H1 (cell line): ENCODE measurements at regions not wholly inside any gene's neighbourhood (a gene's known extent, or its start where the extent isn't known, plus 50 kb on each side); places are given as distances from the start of the nearest gene placed in this dataset.
A peak's percentile ranks its signal among the peaks of the same experiment; 100 is the strongest.
"Not testable (repeated sequence)": the region's sequence is repeated elsewhere in the genome, so short reads cannot be mapped to it uniquely, and the experiment has no call there.

ENCODE experiments used
- CTCF ChIA-PET: fragments of 300-600 bp; sonication (Branson Sonifier 250); formaldehyde crosslinking; loops from one replicate; lab custom pipeline; 2021; ENCODE audit not compliant: partially characterized antibody; lab: Charles Lee
- POLR2A ChIA-PET: fragments of 300-600 bp; sonication (Branson Sonifier 250); formaldehyde crosslinking; loops from one replicate; lab custom pipeline; 2021; ENCODE audit warnings: inconsistent platforms; ENCODE audit not compliant: partially characterized antibody; lab: Charles Lee
- DNase-seq, 2 experiments: peaks; one replicate each; pipeline versions ENCODE4 v3.0.0 to v3.0.0-alpha.2; 2010 to 2022; ENCODE audit warnings: low spot score in 2 of 2, low read depth in 1 of 2, mixed read lengths in 1 of 2
- FAIRE-seq: peaks from 2 replicates; lab custom pipeline; 2011; peaks lifted over from hg19 to GRCh38; lab: Jason Lieb, UNC
- H2AFZ ChIP-seq: 2 replicates; pipeline ENCODE4 v1.8.1; 2012; ENCODE audit warnings: low read length, inconsistent platforms
- H2AK5ac ChIP-seq: 2 replicates; pipeline ENCODE4 v1.6.1; 2013; ENCODE audit warnings: low read depth, low read length
- H2BK120ac ChIP-seq: replicated peaks from 2 replicates; pipeline ENCODE3; 2013; ENCODE audit warnings: low read depth, low read length, inconsistent platforms
- H2BK12ac ChIP-seq: 2 replicates; pipeline ENCODE4 v1.6.1; 2013; ENCODE audit warnings: low read depth, low read length
- H2BK15ac ChIP-seq: 2 replicates; pipeline ENCODE4 v1.6.1; 2013; ENCODE audit warnings: low read length
- H2BK20ac ChIP-seq: 2 replicates; pipeline ENCODE4 v1.6.1; 2013; ENCODE audit warnings: low read length
- H2BK5ac ChIP-seq: 2 replicates; pipeline ENCODE4 v1.6.1; 2013; ENCODE audit warnings: low read depth, low read length
- H3K14ac ChIP-seq: 2 replicates; pipeline ENCODE4 v1.6.1; 2013; ENCODE audit warnings: inconsistent platforms; ENCODE audit not compliant: insufficient read length
- H3K18ac ChIP-seq: 2 replicates; pipeline ENCODE4 v1.6.1; 2013; ENCODE audit warnings: low read length; ENCODE audit errors: extremely low read depth
- H3K23ac ChIP-seq: 2 replicates; pipeline ENCODE4 v1.6.1; 2013; ENCODE audit warnings: inconsistent platforms; ENCODE audit not compliant: insufficient read length
- H3K23me2 ChIP-seq: 2 replicates; pipeline ENCODE4 v1.6.1; 2013; ENCODE audit warnings: low read depth, low read length
- H3K27ac ChIP-seq: 2 replicates; pipeline ENCODE4 v1.6.1; 2011; ENCODE audit warnings: low read depth, low read length, inconsistent platforms
- H3K27me3 ChIP-seq, 4 experiments: replicated peaks in 1 of 4; 1 replicate in 1 of 4; 2 replicates in 3 of 4; pipeline versions ENCODE4 v1.6.1 to v1.8.1; 2011 to 2013; ENCODE audit warnings: low read length in 3 of 4, mild to moderate bottlenecking in 3 of 4, inconsistent platforms in 2 of 4, mixed read lengths in 2 of 4, moderate library complexity in 1 of 4; ENCODE audit not compliant: control insufficient read depth in 3 of 4, insufficient read depth in 3 of 4; ENCODE audit errors: extremely low read depth in 1 of 4
- H3K36me3 ChIP-seq, 4 experiments: 2 replicates each; pipeline versions ENCODE4 v1.6.1 to v1.8.1; 2011 to 2013; ENCODE audit warnings: mild to moderate bottlenecking in 4 of 4, low read length in 3 of 4, moderate library complexity in 2 of 4, control low read depth in 1 of 4, inconsistent platforms in 1 of 4; ENCODE audit not compliant: insufficient read depth in 4 of 4, control insufficient read depth in 2 of 4
- H3K4ac ChIP-seq: replicated peaks from 2 replicates; pipeline ENCODE3; 2013; ENCODE audit warnings: low read length, low read depth, mixed read lengths, inconsistent platforms; ENCODE audit not compliant: insufficient read length
- H3K4me1 ChIP-seq, 4 experiments: replicated peaks in 1 of 4; 1 replicate in 1 of 4; 2 replicates in 3 of 4; pipeline versions ENCODE4 v1.6.1 to v1.8.1; 2011 to 2013; ENCODE audit warnings: low read length in 3 of 4, inconsistent platforms in 2 of 4, mixed read lengths in 1 of 4; ENCODE audit not compliant: insufficient read depth in 4 of 4, control insufficient read depth in 3 of 4
- H3K4me2 ChIP-seq, 2 experiments: 2 replicates each; pipeline versions ENCODE4 v1.6.1 to v1.8.1; 2011 to 2013; ENCODE audit warnings: low read depth in 2 of 2, low read length in 2 of 2, control low read depth in 1 of 2, inconsistent platforms in 1 of 2, mild to moderate bottlenecking in 1 of 2; ENCODE audit not compliant: insufficient read depth in 1 of 2
- H3K4me3 ChIP-seq, 4 experiments: fragments of 200-600, 300-600 bp in 1 of 4; sonication (generic), shearing (Covaris generic), sonication (Bioruptor Twin) in 1 of 4; 2 replicates each; pipeline versions ENCODE4 v1.5.1 to v1.8.1; 2011 to 2016; ENCODE audit warnings: low read length in 4 of 4, low read depth in 3 of 4, control low read depth in 2 of 4, inconsistent platforms in 2 of 4, mild to moderate bottlenecking in 2 of 4, mixed read lengths in 1 of 4, moderate library complexity in 1 of 4; ENCODE audit not compliant: insufficient read depth in 2 of 4; ENCODE audit errors: extremely low read depth in 1 of 4
- H3K56ac ChIP-seq: replicated peaks from 2 replicates; pipeline ENCODE3; 2013; ENCODE audit warnings: low read depth, mild to moderate bottlenecking, mixed read lengths, low read length, inconsistent platforms; ENCODE audit not compliant: insufficient read length
- H3K79me1 ChIP-seq: 2 replicates; pipeline ENCODE4 v1.6.1; 2013; ENCODE audit warnings: low read depth, low read length, control low read depth
- H3K79me2 ChIP-seq, 2 experiments: 2 replicates each; pipeline versions ENCODE4 v1.6.1 to v1.8.1; 2012 to 2013; ENCODE audit warnings: low read length in 2 of 2, mild to moderate bottlenecking in 2 of 2, inconsistent platforms in 1 of 2; ENCODE audit not compliant: insufficient read depth in 2 of 2, control insufficient read depth in 1 of 2
- H3K9ac ChIP-seq, 4 experiments: replicated peaks in 1 of 4; 1 replicate in 1 of 4; 2 replicates in 3 of 4; pipeline versions ENCODE4 v1.6.1 to v1.8.1; 2011 to 2013; ENCODE audit warnings: low read depth in 3 of 4, low read length in 3 of 4, control low read depth in 2 of 4, mild to moderate bottlenecking in 2 of 4, moderate library complexity in 2 of 4, inconsistent platforms in 1 of 4; ENCODE audit errors: extremely low read depth in 1 of 4
- H3K9me3 ChIP-seq, 2 experiments: 2 replicates each; pipeline versions ENCODE4 v1.6.1 to v1.8.1; 2012 to 2013; ENCODE audit warnings: mild to moderate bottlenecking in 2 of 2, moderate library complexity in 2 of 2, control low read depth in 1 of 2, inconsistent platforms in 1 of 2, low read depth in 1 of 2, low read length in 1 of 2, mixed read lengths in 1 of 2; ENCODE audit not compliant: insufficient read depth in 2 of 2
- H4K20me1 ChIP-seq, 2 experiments: replicated peaks in 1 of 2; 2 replicates each; pipeline versions ENCODE3 to v1.8.1; 2011 to 2013; ENCODE audit warnings: inconsistent platforms in 2 of 2, low read length in 2 of 2, mild to moderate bottlenecking in 1 of 2; ENCODE audit not compliant: insufficient read depth in 2 of 2, control insufficient read depth in 1 of 2
- H4K5ac ChIP-seq: 2 replicates; pipeline ENCODE4 v1.6.1; 2013; ENCODE audit warnings: low read length, low read depth, mixed read lengths, inconsistent platforms; ENCODE audit not compliant: insufficient read length
- H4K8ac ChIP-seq: 2 replicates; pipeline ENCODE4 v1.8.0; 2013; ENCODE audit warnings: mild to moderate bottlenecking, moderate library complexity, low read length, inconsistent platforms; ENCODE audit not compliant: insufficient read depth; ENCODE audit errors: extremely low read depth
- H4K91ac ChIP-seq: replicated peaks from 2 replicates; pipeline ENCODE3; 2013; ENCODE audit warnings: low read length, mixed read lengths, inconsistent platforms; ENCODE audit not compliant: insufficient read length
- WGBS, 2 experiments: shearing (Covaris generic) in 1 of 2; methylation state at CpG; one replicate each; pipeline versions ENCODE4 v1.1.6 to v1.1.7; 2013 to 2015; ENCODE audit warnings: low lambda C conversion rate in 2 of 2, mixed read lengths in 2 of 2, inconsistent platforms in 1 of 2, low coverage in 1 of 2, missing lambda C conversion rate in 1 of 2; ENCODE audit not compliant: insufficient replicate concordance in 2 of 2, insufficient coverage in 1 of 2, insufficient read length in 1 of 2; ENCODE audit errors: extremely low coverage in 1 of 2, missing lambda C conversion rate in 1 of 2; 5-methylcytosine and 5-hydroxymethylcytosine counted together

DNA sequence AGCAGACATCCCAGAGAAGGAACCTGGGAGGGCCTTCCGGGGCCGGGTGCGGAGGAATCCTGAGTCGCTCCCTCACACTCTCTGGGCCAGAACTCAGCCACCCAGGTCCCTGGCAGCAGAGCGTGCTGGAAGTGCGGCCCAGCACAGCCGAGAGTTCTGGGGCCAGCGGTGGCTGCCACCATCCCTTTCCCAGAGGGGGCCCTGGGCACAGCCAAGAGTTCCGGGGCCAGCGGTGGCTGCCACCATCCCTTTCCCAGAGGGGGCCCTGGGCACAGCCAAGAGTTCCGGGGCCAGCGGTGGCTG is 196.2 kb downstream of the NDUFA10 start:
- H2BK15ac ChIP-seq, H4K8ac ChIP-seq, H3K79me2 ChIP-seq, H3K27ac ChIP-seq, H3K4ac ChIP-seq, H2BK20ac ChIP-seq, FAIRE-seq, H3K56ac ChIP-seq, H3K18ac ChIP-seq, H3K4me3 ChIP-seq, H3K9ac ChIP-seq, H3K4me1 ChIP-seq, H2AFZ ChIP-seq, H3K9me3 ChIP-seq, POLR2A ChIA-PET, H3K14ac ChIP-seq, H3K27me3 ChIP-seq, H4K91ac ChIP-seq, H2BK12ac ChIP-seq, H4K5ac ChIP-seq, H3K36me3 ChIP-seq, H4K20me1 ChIP-seq, H3K23me2 ChIP-seq, H2BK120ac ChIP-seq, CTCF ChIA-PET, H3K79me1 ChIP-seq, H2BK5ac ChIP-seq, H2AK5ac ChIP-seq, H3K23ac ChIP-seq, H3K4me2 ChIP-seq: not testable (repeated sequence)
- 79% methylated on average over 8 of the region's 12 CpGs; no CpG with 5 or more reads in 1 of the 2 experiments for WGBS, 2 experiments
- DNase-seq: peak in 1 of 2 experiments; percentile 32
